Thoracic aorta (tissue), 2 donors: ENCODE measurements at regions not wholly inside any gene's neighbourhood (a gene's known extent, or its start where the extent isn't known, plus 50 kb on each side); places are given as distances from the start of the nearest gene placed in this dataset.

ENCODE experiments used
- ATAC-seq: fragments of 150-250 bp; one replicate; pipeline ENCODE4 v1.8.0; 2017; ENCODE audit warnings: low read depth; ENCODE audit not compliant: insufficient number of reproducible peaks, low FRiP score
- DNase-seq: peaks from one replicate; pipeline ENCODE4 v3.0.0-alpha.2; 2020; ENCODE audit warnings: low spot score
- H3K27ac ChIP-seq, 2 donors: fragments of 200-600 bp; sonication (generic); 1 replicate in 1 of 2; 2 replicates in 1 of 2; pipeline ENCODE4 v1.5.1; 2016; ENCODE audit warnings: mild to moderate bottlenecking in 2 of 2, moderate library complexity in 2 of 2
- H3K27me3 ChIP-seq: fragments of 200-600 bp; sonication (generic); replicated peaks from 2 replicates; pipeline ENCODE4 v1.6.0; 2016; ENCODE audit warnings: mild to moderate bottlenecking; ENCODE audit not compliant: insufficient read depth
- H3K36me3 ChIP-seq: fragments of 200-600 bp; sonication (generic); one replicate; pipeline ENCODE4 v1.5.1; 2016
- H3K4me1 ChIP-seq, 2 donors: fragments of 200-600 bp; sonication (generic); 1 replicate in 1 of 2; 2 replicates in 1 of 2; pipeline versions ENCODE4 v1.5.1 to v1.6.0; 2016; ENCODE audit warnings: low read depth in 2 of 2, mild to moderate bottlenecking in 1 of 2; ENCODE audit not compliant: control insufficient read depth in 1 of 2
- H3K4me3 ChIP-seq: fragments of 200-600 bp; sonication (generic); 2 replicates; pipeline ENCODE4 v1.5.1; 2016; ENCODE audit warnings: mild to moderate bottlenecking
- H3K9me3 ChIP-seq: fragments of 200-600 bp; sonication (generic); 2 replicates; pipeline ENCODE4 v1.5.1; 2016
- CTCF ChIP-seq: fragments of 200-600 bp; sonication (generic); IDR thresholded peaks from one replicate; pipeline ENCODE4 v1.5.1; 2019; ENCODE audit warnings: antibody characterized with exemption

- no peak for TF ChIP-seq CTCF
- no peak overlapping the region for H3K27ac ChIP-seq
- H3K36me3 ChIP-seq = no peaks in the 10 kb centered on the region
- H3K27me3 ChIP-seq = no peaks in the 10 kb centered on the region
- no peak overlapping the region for H3K4me3 ChIP-seq
- ATAC-seq (no peak), DNase-seq (no peak)
- H3K9me3 ChIP-seq = no peaks in the 10 kb centered on the region
- H3K4me1 ChIP-seq = no peaks in the 10 kb centered on the region
Observed at GRCh38 chr5:124996023-124996763, 249.8 kb upstream of the ZNF608 start.

GRCh38 chr5:124996764-124997077, 250.3 kb upstream of the ZNF608 start:
- Histone ChIP-seq H3K4me1 (no peaks in the 10 kb centered on the region), H3K4me3 (no peak overlapping the region), H3K27ac (no peak overlapping the region), H3K27me3 (no peaks in the 10 kb centered on the region), H3K36me3 (no peaks in the 10 kb centered on the region), H3K9me3 (no peaks in the 10 kb centered on the region)
- TF ChIP-seq CTCF = no peak
- ATAC-seq (no peak), DNase-seq (no peak)

- Histone ChIP-seq H3K9me3 (no peaks in the 10 kb centered on the region), H3K27me3 (no peaks in the 10 kb centered on the region), H3K27ac (no peak overlapping the region), H3K4me1 (no peaks in the 10 kb centered on the region), H3K4me3 (no peak overlapping the region), H3K36me3 (no peaks in the 10 kb centered on the region)
- no peak for DNase-seq
- no peak for TF ChIP-seq CTCF
- ATAC-seq = no peak
Observed at GRCh38 chr5:124997186-124997893, 250.9 kb upstream of the ZNF608 start.

GRCh38 chr5:124998520-124998919, 252.1 kb upstream of the ZNF608 start:
- Histone ChIP-seq H3K36me3 (no peaks in the 10 kb centered on the region), H3K4me1 (no peaks in the 10 kb centered on the region), H3K27me3 (no peaks in the 10 kb centered on the region), H3K27ac (no peak overlapping the region), H3K9me3 (no peaks in the 10 kb centered on the region), H3K4me3 (no peak overlapping the region)
- no peak for DNase-seq
- TF ChIP-seq CTCF = no peak
- ATAC-seq = no peak

GRCh38 chr5:125002727-125003598, 256.5 kb upstream of the ZNF608 start:
- Histone ChIP-seq H3K4me3 (no peak overlapping the region), H3K9me3 (no peaks in the 10 kb centered on the region), H3K27me3 (no peaks in the 10 kb centered on the region), H3K4me1 (no peaks in the 10 kb centered on the region), H3K36me3 (no peaks in the 10 kb centered on the region), H3K27ac (no peak overlapping the region)
- ATAC-seq (no peak), DNase-seq (no peak)
- TF ChIP-seq CTCF = no peak
